GM19240 (cell line): ENCODE measurements at regions not wholly inside any gene's neighbourhood (a gene's known extent, or its start where the extent isn't known, plus 50 kb on each side); places are given as distances from the start of the nearest gene placed in this dataset.
"Not testable (repeated sequence)": the region's sequence is repeated elsewhere in the genome, so short reads cannot be mapped to it uniquely, and the experiment has no call there.

Experiments
- DNase-seq: peaks from one replicate; pipeline ENCODE4 v3.0.0; 2011; ENCODE audit warnings: low spot score; ENCODE audit not compliant: insufficient read length

DNA sequence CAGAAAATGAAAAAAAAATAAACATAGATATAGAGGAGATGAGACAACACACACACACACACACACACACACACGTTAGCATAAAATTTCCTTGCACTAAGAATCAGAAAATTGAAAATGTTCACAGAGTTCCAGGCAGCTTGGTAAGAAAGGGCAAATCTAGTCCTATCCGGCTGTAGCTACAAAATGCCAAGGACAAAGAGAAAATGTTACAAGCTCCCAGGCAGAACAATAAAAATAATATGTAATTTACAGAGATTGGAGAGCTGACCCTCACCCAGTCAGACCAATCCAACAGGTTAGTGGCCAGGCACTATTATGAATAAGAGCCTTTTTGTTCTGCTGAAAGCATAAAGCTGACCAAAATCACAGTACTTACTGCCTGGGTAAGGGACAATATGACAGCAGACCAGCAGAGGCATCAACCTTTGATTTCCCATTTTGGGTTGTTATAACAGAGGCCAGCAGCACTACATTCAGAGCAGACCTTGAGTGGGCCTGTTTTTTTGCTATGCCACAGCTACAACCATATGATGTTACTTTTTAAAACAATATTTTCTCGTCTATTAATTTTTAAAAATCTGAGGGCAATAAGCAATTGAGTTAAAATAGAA, 892.6 kb downstream of the TAF11L14 start:
- DNase-seq, result no peak

DNA sequence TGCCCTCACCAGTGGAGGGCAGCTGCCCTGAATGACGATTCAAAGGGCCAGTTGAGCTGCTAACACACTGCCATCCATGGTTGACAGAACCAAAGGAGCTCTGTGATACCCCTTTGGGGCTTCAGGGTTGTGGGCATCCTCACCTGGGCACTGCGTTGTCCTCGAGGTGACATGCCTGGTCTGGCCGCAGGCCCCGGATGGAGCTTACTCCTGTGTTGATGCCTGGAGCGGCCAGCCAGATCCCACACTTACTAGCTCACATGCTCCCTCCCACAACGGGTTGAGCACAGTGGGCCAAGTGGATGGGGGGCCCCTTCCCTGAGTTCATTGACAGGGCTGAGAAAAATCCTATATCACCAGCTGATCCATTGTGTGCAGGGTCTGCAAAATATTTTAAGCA, 898.9 kb downstream of the TAF11L14 start:
- DNase-seq, result no peak

DNA sequence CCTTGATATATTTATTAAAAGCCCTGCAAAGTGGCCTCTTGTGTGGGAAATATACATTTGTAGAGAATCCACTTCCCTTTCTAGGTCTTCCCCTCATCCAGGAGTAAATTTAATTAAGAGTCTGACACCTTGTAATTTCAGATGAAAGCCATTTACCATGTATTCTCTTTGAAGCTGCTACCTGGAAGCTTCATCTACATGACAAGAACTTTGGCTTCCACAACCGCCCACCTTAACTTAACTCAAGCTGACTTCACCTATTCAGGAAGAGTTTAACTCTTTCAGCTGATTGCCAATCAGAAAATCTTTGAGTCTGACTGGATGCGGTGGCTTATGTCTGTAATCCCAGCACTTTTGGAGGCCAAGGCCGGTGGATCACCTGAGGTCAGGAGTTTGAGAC, 899.9 kb downstream of the TAF11L14 start:
- DNase-seq, result no peak

DNA sequence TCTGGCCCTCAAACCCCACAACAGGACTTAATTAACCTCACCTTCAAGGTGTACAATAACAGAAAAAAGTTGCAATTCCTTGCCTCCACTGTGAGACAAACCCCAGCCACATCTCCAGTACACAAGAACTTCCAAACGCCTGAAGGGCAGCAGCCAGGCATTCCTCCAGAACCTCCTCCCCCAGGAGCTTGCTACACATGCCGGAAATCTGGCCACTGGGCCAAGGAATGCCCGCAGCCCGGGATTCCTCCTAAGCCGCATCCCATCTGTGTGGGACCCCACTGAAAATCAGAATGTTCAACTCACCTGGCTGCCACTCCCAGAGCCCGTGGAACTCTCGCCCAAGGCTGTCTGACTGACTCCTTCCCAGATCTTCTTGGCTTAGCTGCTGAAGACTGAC, 901.5 kb downstream of the TAF11L14 start:
- not testable (repeated sequence) for DNase-seq

DNA sequence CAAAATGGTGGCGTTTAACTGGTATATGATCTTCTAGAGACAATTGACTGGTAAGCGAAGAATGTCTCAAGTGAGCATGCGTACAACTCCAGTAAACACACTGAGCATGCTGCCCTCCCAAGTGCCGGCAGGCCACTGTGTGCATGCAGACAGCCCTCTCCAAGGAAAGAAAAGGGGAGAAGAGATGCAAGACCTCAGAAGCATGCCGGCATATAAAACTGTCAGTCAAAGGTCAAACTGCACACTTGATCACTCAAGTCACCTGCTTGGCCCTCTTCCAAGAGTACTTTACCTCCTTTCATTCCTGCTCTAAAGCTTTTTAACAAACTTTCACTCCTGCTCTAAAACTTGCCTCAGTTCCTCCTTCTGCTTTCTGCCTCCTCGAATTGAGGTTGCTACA, 910.2 kb downstream of the TAF11L14 start:
- DNase-seq, result no peak

DNA sequence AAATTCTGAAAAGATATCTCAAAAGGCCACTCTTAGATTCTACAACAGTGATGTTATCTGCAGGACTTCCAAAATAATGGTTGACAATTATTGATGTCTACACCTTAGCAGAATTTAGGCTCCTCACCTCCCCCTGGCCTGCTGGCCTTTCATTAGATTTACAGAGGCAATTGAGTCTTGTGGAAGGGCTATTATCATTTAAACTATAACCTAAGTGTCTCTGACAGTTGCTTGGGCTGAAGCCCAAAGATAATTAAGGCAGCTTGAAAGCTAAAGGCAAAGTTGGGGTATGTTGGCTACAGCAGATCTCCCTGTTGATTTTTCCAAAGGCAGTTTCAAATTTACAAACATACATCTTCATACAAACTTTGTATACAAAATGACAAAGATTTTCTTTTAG, 912.3 kb downstream of the TAF11L14 start:
- DNase-seq, result no peak

DNA sequence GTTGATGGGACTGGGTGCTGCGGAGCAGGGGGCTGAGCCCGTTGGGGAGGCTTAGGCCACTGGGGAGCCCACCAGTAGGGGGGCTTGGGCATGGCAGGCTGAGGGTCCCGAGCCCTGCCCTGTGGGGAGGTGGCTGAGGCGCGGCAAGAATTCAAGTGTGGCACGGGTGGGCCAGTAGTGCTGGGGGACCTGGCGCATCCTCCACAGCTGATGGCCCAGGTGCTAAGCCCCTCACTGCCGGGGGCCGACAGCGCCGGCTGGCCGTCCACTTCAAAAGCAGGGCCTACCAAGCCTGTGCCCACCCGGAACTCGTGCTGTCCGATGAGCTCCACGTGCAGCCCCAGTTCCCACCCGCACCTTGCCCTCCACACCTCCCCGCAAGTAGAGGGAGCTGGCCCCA, 917.5 kb downstream of the TAF11L14 start:
- no peak for DNase-seq

DNA sequence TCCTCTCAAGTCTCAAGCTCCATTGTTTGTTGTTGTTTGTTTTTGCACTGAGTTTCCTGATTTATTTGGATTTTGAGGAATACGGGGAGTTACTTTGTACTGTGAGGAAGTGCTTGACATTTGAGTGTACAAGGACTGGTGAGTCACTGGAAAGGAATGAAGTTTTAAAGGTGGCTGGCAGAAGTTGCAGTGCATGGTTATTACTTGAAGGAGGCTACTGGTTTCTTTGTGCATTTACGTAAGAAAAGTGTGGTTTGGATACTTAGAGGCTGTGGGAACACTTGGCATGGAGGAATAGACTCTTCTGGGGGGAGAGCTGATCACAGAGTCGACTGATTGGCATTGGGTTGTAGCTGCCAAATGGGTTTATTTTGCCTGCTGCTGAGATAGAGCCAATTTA, 919.0 kb downstream of the TAF11L14 start:
- DNase-seq, result no peak

DNA sequence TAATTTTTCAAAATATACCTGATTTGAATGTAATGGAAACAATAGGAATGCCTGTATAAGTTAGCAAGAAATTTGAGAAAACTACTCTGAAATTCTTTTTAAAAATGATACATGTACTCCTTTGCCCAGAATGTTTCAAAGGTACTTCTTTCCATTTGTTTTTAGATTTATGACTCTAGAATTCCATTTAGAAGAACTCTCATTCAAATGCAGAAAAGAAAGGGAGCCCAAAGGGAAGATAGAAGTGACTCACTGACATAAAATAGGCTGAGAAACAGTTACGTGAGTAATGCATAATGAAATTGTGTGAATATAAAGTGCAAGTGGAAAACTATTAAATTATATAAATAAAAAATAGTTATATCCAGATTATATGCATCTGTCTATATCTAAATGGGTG, 926.3 kb downstream of the TAF11L14 start:
- no peak for DNase-seq

DNA sequence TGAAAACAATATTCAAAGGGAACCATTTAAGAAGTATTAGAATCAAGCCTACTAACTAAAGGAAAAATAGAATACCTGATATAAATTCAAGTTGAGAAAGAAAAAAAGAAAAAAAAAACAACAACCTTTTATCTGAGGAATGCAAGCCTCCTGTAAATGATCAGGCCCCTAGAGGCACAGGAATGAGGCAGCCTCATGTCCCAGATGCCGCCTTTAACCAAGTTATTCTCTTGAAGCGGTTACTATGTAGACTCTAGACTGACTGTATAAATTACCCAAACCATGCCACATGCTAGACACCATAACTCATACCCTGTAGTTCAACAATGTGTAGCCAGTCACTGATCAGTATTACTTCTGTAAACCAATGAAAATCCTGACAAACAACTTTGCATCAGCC, 929.6 kb downstream of the TAF11L14 start:
- no peak for DNase-seq

DNA sequence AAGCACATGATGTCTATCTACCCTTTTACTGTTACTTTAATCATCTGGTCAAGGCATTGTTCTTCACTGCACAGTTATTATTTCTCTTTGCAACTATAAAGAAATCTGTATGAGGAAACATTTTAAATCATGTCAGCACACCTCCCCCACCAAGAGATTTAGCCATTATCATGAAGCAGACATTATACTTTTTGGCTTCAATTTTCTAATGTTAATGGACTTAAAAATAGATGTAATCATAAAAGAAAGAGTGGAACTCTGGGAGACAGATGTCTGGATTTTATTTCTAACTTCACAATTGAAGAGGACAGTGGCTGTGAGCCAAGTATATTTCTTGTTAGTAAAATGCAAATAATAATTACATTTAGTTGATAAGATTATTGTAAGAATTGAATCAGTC, 932.4 kb downstream of the TAF11L14 start:
- no peak for DNase-seq

DNA sequence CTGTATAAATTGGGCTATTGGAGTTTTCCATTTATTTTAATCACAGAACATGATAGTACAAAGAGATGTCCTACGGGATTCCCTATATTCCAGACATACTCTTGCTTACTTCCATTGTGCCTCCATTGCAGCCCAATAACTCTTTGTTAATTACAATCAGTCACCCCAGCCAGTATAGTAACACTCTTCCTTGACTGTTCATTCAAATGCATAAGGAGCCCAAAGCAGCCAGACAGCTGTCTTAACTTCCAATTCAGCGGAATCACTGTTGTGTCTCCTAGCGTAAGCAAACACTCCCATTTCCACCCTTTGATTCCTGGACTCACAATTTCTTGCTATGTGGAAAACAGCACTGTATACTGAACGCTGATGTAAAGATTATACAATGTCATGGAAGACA, 942.3 kb downstream of the TAF11L14 start:
- no peak for DNase-seq

DNA sequence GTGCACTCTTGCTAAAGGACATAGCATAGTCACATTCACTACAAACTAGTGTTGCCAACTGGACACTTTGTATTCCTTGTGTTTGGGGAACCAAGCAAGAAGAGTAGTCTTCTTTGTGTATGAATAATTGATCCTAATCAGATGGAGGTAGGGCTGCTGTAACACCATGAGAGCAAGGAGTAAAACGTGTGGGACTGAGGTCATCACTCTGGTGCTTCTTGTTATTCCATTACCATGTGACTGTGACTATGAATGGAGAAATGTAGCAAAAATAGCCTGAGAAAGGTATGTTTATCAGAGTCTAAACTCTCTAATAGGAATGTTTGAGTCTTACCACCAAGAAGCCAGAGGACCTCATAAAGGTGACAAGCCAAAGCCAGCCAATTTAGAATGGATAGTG, 966.9 kb downstream of the TAF11L14 start:
- DNase-seq, result no peak

DNA sequence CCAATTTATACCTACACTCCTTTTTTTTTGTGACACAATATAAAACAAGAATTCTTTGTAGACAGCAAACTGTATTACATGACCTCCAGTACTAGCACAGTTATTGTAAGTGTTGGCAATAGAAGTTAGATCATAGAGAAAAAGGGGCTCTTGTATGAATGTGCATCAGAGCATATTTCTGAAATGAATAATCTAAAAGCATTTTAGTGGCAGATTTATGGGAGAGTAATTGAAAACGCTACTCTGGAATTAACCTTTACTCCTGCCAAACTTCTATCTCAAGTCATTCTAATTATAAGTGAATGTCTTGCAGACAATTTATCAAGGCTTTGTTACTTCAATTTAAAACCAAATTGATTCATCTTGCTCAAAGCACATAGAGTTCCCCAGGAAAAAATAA, 968.1 kb downstream of the TAF11L14 start:
- no peak for DNase-seq

DNA sequence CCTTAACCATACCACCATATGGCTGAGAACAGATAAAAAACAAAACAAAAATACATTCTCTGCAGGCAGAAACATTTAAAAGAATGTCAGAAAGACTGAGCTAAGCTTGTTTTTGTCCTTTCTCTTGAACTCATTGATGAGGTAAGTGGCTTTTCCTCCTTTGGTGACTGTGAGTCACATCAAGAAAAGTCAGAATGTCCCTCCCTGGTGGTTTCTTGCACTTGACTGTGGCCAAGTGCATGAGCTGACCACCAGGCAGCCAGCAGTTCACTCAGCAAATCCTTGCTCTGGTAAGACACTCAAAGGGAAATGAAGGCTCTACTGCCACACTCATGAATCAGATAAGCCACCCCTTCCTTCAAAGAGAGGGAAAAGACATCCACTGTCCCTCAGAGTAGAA, 970.9 kb downstream of the TAF11L14 start:
- no peak for DNase-seq

DNA sequence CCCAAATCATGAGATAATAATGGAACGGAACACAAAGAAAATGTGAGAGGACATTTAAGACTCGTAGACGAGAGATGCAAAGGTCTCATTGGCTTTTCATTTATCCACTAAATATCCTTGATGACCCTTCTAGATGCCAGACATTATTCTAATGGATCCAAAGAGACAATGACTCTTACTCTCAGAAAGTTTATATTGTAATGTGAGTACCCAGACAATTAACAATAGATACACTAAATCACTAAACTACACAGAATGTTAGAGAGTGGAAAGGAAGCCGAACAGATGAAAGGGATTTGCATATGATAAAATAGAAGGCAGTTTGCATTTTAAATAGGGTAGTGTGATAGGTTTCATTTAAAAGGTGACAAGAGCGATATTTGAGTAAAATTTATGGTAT, 973.3 kb downstream of the TAF11L14 start:
- no peak for DNase-seq

DNA sequence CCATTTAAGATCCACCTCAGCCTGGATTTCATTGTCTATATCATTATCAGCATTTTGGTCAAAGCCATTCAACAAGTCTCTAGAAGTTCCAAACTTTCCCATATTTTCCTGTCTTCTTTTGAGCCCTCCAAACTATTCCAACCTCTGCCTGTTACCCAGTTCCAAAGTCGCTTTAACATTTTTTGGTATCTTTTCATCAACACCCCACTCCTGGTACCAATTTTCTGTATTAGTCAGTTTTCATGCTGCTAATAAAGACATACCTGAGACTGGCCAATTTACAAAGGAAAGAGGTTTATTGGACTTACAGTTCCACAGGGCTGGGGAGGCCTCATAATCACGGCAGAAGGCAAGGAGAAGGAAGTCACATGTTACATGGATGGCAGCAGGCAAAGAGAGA, 982.9 kb downstream of the TAF11L14 start:
- not testable (repeated sequence) for DNase-seq

DNA sequence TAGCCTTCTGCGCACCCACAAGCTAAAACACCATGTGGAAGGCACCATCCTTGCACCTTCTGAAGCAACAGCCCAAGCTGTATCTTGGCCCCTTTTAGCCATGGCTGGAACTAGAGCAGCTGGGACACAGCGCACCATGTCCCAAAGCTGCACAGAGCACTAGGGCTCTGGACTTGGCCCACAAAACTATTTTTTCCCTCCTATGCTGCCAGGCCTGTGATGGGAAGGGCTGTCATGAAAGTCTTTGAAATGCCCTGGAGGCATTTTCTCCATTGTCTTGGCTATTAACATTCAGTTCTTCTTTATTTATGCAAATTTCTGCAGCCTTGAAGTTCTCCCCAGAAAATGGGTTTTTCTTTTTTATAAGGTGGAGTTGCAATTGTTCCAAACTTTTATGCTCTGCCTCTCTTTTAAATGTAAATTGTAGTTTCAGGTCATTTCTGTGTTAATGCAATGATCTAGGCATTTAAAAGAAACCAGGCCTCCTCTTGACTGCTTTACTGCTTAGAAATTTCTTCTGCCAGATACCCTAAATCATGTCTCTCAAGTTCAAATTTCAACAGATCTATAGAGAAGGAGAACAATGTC, 996.3 kb downstream of the TAF11L14 start:
- DNase-seq, result no peak

DNA sequence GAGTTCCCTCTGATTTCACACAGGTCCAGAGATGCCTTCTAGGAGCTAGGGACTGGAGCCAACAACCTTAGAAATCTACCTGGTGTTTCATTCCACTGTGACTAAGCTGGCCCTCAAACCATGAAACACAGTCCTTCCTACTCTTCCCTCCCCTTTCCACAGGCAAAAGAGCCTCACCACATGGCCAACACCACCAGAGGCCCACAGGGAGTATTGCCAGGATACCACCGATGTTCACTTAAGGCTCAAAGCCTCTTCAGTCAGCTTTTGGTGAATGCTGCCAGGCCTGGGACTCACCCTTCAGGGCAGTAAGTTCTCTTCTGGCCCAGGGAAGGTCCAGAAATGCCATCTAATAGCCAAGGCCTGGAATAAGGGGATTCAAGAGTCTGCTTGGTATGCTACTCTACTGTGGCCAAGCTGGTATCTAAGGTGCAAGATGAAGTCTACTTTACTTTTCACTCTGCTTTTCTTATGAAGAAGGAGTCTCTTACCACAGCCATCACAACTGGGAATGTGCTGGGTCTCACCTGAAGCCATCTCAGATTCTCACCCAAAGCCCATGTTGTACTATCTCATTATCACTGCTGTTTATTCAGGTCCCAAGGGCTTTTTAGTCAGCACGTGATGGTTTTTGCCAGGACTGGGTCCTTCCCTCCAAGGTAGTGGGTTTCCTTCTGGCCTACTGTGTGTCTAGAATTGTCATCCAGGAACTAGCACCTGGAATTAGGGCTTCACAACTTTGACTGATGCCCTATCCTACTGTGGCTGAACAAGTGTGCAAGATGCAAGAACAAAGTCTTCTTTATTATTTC, 1018.4 kb downstream of the TAF11L14 start:
- no peak for DNase-seq

DNA sequence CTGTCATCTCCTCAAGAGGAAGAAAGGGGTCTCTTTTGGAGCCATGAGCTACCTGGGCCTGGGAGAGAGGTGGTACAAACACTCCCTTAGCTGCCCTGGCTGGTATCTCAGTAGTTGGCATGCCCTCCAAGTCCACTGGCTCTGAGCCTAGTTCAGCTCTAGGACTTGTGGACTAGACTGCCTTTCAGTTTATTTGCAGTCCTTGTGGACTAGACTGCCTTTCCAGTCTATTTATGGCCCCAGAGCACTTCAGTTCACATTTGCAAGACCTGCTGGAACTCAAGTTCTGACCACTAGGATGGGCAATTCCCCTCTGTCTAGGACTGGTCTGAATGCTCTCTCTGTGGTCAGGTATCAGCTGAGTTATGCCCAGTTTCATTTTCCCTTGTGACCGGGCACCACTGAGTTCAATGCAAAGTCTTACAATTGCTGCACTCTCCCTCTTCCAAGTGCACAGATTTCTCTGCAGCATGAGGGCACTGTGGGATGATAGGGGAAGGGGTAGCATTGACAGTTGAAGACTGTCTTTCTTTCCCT, 1019.0 kb downstream of the TAF11L14 start:
- DNase-seq, result no peak

DNA sequence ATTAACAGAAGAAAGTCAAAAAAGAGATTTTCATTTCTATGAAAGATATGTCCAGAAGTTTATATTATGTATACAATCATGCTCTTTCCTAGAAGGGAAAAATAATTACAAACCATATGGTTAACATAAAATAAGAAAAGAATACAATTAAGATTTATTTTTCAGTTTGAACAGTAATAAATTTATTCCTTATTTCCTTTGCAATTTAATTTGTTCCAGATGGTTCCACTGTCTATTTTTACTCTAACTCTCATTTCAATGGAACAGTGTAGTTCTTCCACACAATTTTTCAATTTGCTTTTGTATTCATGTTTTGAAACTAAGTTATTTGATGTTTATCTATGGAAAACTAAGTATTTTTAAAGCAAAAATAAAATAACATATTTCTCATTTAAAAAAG, 1026.3 kb downstream of the TAF11L14 start:
- no peak for DNase-seq

DNA sequence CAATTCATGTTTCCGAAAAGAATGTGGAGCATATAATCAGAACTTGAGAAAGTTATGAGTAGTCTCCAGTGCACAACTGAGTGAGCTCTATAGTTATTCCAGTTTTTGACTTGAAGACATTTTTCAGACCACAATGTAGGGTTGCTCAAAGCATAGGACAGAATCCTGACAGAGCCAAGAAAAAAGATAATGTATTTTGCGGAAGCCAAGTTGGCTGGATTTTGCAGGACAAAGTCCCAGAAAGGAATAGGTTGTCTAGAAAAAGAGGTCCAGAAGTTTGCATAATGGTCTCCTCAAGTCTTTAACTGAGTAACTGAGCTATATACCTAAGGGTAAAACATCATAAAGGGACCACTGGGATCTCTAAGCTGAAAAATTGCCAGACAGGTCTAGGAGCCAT, 1028.0 kb downstream of the TAF11L14 start:
- no peak for DNase-seq

DNA sequence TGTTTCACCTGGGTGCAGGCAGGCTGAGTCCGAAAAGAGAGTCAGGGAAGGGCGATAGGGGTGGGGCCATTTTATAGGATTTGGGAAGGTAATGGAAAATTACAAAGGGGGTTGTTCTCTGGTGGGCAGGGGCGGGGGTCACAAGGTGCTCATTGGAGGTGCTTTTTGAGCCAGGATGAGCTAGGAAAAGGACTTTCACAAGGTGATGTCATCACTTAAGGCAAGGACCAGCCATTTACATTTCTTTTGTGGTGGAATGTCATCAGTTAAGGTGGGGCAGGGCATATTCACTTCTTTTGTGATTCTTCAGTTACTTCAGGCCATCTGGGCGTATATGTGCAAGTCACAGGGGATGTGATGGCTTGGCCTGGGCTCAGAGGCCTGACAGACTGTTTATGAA, 1040.0 kb downstream of the TAF11L14 start:
- not testable (repeated sequence) for DNase-seq
